GM18519 (cell line): ENCODE measurements at regions not wholly inside any gene's neighbourhood (a gene's known extent, or its start where the extent isn't known, plus 50 kb on each side); places are given as distances from the start of the nearest gene placed in this dataset.

Experiments used
- ATAC-seq: cut with Tn5 transposase; IDR thresholded peaks from one replicate; pipeline ENCODE4 v1.9.1; 2021; ENCODE audit warnings: mild to moderate bottlenecking, moderate library complexity; ENCODE audit not compliant: unreplicated experiment, low FRiP score

GRCh38 chr22:48993655-48994054 lies 834.0 kb downstream of the BRD1 start:
- no peak for ATAC-seq

- ATAC-seq: no peak
Measured at GRCh38 chr22:48984639-48985038, 843.0 kb downstream of the BRD1 start.

DNA sequence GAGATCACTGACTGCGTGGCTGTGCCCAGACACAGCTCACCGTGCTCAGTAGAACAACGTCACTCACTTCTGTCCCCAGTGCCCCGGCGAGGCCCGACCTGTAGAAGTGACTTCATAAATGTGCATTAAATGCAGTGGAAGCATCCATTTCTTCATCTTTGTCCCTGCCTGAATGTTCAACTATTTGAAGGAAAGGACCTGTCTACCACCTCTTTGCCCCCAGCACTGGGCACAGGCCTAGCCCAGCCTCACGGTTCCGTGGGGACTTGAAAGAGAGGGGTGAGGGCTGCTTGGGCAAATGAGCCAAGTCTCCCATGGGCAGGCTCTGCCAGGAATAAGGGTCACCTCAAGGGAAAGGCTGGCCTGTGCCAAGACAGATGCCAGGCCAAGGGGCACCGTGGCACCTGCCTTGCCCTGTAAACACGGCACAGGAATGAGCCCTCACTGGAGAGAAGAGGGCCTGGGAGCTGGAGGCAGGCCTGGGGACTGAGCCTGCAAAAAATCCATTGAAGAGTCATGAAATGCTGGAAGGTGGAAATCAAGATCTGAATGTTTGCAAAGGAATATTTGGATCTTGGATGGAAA lies 845.3 kb downstream of the BRD1 start:
- no peak for ATAC-seq

DNA sequence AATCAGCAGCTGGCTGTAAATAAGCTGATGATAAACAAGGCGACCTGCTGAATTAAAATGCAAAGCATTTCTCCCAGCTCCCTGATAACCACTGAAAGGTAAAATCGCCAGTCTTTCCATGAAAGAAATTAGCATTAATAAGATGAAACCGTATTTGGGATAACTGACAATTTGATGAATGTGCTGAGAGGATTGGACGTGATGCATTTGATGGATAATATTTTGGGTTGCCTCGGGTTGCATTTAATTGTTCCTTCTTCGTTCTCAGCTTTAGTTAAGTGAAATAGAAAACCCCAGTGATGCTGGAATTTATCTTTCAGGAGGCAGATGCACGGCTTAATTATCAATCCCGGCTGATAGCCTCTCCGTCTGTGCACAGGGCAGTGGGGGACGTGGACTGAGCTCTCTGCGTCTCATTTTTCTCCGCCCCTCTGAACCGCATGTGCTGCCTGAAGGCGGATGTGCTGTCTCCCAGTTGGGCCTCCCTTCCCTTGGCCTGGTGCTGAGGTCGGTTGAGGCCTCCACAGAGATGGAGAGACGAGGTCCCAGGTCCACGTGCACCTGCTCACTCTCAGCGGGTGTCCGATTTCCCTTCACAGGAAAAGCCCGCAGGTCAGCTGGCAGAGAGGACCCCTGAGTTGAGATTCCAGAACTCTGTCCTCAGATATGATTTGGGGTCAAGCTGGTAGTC lies 846.2 kb downstream of the BRD1 start:
- ATAC-seq: no peak

DNA sequence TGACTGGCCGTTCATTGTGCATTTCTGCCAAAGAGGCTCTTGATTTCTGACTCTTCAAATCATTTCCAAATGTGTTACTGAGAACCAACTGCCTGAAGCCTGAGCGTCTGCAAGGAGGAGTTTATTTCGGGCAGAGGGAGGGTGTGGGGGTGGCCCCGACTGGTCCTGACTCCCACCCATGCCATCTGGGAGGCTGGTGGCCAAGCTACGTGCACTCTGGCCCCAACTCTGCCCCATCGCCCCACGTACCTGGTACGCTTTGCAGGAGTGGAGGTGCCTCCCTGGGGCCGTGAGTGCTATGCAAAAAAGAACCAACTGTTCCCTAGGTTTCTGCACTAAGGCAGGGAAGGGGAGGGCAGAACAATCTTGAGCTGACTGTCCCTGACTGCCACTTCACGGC lies 846.8 kb downstream of the BRD1 start:
- no peak for ATAC-seq

- ATAC-seq: no peak
Measured at GRCh38 chr22:48980409-48980808, 847.3 kb downstream of the BRD1 start.

- ATAC-seq: no peak
Measured at GRCh38 chr22:48979482-48979881, 848.2 kb downstream of the BRD1 start.

GRCh38 chr22:48976556-48977535 lies 850.8 kb downstream of the BRD1 start:
- no peak for ATAC-seq

- ATAC-seq: no peak
Measured at GRCh38 chr22:48975886-48976285, 851.8 kb downstream of the BRD1 start.

GRCh38 chr22:48975316-48975741 lies 852.3 kb downstream of the BRD1 start:
- ATAC-seq: no peak

DNA sequence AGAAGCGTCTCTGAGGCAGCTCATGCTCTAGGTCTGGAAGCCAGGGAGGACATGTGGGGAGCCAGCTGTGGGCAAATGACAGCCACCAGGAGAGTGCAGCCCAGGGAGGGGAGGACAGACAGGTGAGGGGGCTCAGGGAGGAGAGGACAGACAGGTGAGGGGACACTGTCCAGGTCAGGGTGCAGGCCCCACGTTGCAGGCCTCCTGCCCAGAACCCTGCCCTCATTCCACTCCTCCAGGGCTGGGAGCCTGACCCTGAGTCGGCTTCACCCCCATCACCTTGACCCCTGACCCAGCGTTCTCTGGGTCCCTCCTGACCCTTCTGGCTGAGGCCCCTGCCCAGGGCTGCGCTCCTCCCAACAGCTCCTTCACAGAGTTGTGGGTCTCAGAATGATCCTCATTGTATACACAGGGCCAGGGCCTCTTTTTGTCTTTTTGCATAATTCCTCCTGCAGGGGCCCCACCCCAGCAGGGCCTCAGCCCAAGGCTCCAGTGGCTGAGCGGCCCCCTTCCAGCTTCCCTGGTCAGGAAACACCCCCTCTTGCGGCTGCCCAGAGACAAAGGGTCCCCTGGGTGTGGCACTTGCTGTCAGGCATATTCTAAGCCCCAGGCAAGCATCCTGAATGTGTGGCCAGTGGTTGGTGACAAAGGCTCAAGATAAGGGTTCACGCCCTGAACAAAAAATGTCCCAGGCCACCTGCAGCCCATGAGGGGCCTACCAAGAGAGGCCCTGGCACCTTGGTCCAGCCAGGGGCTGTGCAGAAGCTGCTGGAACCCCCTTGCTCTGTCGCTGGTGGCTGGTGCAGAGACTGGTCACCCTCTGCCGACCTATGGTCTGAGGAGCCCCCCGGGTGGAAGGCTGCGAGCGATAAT lies 853.0 kb downstream of the BRD1 start:
- ATAC-seq: no peak

DNA sequence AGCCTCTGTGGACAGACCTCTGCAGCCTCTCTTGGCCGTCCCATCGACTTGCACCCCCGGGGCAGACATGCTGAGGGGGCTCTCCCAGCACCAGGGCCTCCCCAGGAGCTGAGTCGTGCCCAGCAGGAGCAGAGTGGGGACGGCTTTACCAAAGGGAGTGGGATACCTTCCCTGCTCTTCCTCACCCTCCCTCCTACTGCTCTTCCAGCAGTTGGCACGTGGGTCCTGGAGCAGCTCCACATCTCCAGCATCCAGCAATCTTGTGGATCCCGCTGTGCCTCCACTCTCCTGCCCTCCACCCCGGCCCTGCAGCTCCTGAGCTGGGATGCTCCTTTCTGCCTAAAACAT lies 854.0 kb downstream of the BRD1 start:
- no peak for ATAC-seq

DNA sequence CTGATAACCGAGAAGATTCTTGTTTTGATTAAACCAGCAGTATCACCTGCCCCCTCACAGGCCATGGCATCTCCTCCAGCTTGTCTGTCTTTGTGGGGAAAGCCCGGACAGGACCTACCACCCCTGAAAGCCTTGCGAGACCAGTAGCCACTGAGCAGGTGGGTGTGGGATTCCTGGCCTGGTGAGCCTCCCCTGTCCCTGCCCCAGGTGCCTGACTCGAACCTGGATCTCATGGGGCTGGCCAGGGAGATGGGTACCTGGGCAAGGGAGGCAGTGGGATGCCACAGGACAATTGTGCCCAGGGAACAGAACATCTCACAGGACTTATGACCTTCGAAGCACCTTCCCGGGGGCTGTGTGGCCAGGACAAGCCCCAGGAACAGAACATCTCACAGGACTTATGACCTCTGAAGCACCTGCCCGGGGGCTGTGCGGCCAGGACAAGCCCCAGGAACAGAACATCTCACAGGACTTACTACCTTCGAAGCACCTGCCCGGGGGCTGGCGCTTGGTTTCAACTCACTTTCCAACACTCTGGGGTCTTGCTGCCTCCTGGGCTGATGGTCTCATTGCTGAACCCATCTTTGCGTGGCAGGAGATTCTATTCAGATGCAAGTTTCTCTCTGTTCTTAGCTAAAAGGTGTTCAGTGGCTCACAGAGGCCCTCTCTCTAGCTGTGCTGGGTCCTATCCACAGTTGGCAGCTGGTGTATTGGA lies 854.5 kb downstream of the BRD1 start:
- no peak for ATAC-seq

- ATAC-seq: no peak
Measured at GRCh38 chr22:48968201-48968959, 859.3 kb downstream of the BRD1 start.

DNA sequence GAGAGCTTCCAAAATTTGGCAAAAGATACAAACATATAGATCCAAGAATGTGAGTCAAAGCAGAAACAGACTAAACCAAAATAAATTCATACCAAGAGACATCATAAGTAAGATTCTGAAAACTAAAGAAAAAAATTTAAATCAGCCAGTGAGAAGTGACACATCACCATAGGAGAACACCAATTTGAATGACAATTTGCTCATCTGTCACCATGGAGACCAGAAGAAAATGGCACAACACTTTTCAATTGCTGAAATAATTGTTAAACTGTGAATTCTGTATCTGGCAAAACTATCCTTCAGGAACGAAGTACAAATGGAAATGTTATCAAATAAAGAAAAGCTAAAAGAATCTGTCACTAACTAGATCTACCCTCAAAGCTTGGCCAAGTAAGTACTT lies 864.3 kb downstream of the BRD1 start:
- ATAC-seq: no peak

DNA sequence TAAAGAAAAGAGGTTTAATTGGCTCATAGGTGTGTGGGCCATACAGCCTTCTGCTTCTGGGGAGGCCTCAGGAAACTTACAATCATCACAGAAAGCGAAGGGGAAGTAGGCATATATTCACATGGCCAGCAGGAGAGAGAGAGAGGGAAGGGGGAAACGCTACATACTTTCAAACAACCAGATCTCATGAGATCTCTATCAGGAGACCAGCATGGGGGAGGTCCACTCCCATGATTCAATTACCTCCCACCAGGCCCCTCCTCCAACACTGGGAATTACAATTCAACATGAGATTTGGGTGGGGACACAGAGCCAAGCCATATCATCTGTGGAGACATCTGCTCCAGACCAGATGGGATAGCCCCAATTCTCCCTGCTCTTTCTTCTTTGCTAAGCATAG lies 866.0 kb downstream of the BRD1 start:
- no peak for ATAC-seq

DNA sequence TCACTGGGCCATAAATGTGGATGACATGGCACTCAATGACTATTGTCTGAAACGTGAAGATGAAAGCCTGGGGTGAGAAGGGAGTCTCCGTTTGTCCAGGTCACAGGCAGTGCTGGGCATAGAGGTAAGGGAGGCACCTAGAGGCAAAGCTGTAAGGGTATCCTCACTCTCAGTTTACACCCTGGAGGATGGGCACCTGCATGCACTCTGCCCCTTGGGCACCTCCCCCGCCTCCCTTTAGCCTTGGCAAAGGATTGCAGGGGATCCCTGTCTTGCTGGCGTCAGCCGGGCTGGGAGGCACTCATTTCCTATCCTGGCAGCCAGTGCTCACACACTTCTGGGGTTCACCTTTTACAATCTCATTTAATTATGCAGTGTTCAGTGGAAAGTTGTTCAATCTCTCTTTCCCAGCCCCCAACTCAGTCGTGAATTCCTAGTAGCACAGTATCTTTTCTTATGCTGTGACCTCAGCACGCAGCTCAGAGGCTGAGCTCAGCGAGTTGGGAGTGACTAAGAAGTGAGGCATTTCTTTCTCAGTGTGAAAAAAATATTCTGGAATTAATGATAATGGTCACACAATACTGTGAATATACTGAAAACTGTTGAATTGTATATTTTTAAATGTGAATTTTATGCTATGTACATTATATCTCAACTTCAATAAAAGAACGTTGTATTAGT lies 866.6 kb downstream of the BRD1 start:
- no peak for ATAC-seq

GRCh38 chr22:48960576-48960975 lies 867.1 kb downstream of the BRD1 start:
- no peak for ATAC-seq

DNA sequence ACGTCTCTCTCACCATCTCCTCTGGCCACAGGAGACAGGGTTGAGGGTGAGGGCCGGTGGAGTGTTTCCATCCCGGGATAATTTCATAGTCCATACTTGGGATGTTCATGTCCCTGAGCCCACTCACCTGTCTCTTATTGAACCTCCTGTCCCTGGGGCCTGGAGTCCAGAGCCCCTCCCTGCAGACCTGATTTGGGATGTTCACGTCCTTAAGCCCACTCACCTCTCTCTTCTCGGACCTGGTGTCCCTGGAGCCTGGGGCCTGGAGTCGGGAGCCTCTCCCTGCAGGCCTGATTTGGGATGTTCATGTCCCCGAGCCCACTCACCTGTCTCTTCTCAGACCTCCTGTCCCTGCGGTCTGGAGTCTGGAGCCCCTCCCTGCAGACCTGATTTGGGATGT lies 868.2 kb downstream of the BRD1 start:
- no peak for ATAC-seq
